Hepatocyte (in vitro differentiated cells): ENCODE measurements at regions not wholly inside any gene's neighbourhood (a gene's known extent, or its start where the extent isn't known, plus 50 kb on each side); places are given as distances from the start of the nearest gene placed in this dataset.

Experiments
- EZH2 ChIP-seq: fragments of 200-600 bp; sonication (generic); IDR thresholded peaks from 2 replicates; pipeline ENCODE4 v1.6.1; 2016; ENCODE audit warnings: antibody characterized with exemption, mild to moderate bottlenecking, borderline replicate concordance
- EZH2phosphoT487 ChIP-seq: fragments of 200-600 bp; sonication (generic); IDR thresholded peaks from one replicate; pipeline ENCODE4 v1.6.1; 2018; ENCODE audit warnings: antibody characterized with exemption, mild to moderate bottlenecking, low read depth, moderate library complexity; ENCODE audit not compliant: unreplicated experiment, severe bottlenecking
- TF ChIP-seq, protein P1 (sequence below): fragments of 200-600 bp; sonication (generic); IDR thresholded peaks from 2 replicates; pipeline ENCODE4 v1.5.1; 2016; ENCODE audit warnings: antibody characterized with exemption, mild to moderate bottlenecking; ENCODE audit not compliant: poor library complexity

- TF ChIP-seq EZH2 (no peak), EZH2phosphoT487 (no peak)
- TF ChIP-seq, protein P1, sequence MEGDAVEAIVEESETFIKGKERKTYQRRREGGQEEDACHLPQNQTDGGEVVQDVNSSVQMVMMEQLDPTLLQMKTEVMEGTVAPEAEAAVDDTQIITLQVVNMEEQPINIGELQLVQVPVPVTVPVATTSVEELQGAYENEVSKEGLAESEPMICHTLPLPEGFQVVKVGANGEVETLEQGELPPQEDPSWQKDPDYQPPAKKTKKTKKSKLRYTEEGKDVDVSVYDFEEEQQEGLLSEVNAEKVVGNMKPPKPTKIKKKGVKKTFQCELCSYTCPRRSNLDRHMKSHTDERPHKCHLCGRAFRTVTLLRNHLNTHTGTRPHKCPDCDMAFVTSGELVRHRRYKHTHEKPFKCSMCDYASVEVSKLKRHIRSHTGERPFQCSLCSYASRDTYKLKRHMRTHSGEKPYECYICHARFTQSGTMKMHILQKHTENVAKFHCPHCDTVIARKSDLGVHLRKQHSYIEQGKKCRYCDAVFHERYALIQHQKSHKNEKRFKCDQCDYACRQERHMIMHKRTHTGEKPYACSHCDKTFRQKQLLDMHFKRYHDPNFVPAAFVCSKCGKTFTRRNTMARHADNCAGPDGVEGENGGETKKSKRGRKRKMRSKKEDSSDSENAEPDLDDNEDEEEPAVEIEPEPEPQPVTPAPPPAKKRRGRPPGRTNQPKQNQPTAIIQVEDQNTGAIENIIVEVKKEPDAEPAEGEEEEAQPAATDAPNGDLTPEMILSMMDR: no peak
Measured at GRCh38 chr3:74059923-74060600, 435.3 kb upstream of the PDZRN3 start.
